Progenitor cell of endocrine pancreas (in vitro differentiated cells): ENCODE measurements at regions not wholly inside any gene's neighbourhood (a gene's known extent, or its start where the extent isn't known, plus 50 kb on each side); places are given as distances from the start of the nearest gene placed in this dataset.

Experiments used
- DNase-seq: peaks from one replicate; pipeline ENCODE4 v3.0.0; 2021; ENCODE audit warnings: low spot score; ENCODE audit not compliant: unreplicated experiment
- H3K27ac Mint-ChIP-seq: 2 replicates; pipeline ENCODE4 v1.8.0; 2021; ENCODE audit warnings: mild to moderate bottlenecking, moderate library complexity, mixed read lengths
- H3K27me3 Mint-ChIP-seq: 2 replicates; pipeline ENCODE4 v1.8.0; 2021; ENCODE audit warnings: mixed read lengths
- H3K36me3 Mint-ChIP-seq: 2 replicates; pipeline ENCODE4 v1.8.0; 2022; ENCODE audit warnings: mixed read lengths; ENCODE audit not compliant: insufficient read depth
- H3K4me1 Mint-ChIP-seq: 2 replicates; pipeline ENCODE4 v1.8.0; 2021; ENCODE audit warnings: low read depth, mixed read lengths
- H3K4me3 Mint-ChIP-seq: 2 replicates; pipeline ENCODE4 v1.8.0; 2021; ENCODE audit warnings: low read depth, mild to moderate bottlenecking, moderate library complexity, mixed read lengths
- H3K9me3 Mint-ChIP-seq: 2 replicates; pipeline ENCODE4 v1.8.0; 2021; ENCODE audit warnings: low read depth, mixed read lengths
- CTCF ChIP-seq: fragments of 200-600 bp; sonication (generic); IDR thresholded peaks from one replicate; pipeline ENCODE4 v1.5.0; 2021; ENCODE audit warnings: antibody characterized with exemption, mild to moderate bottlenecking; ENCODE audit not compliant: unreplicated experiment

DNA sequence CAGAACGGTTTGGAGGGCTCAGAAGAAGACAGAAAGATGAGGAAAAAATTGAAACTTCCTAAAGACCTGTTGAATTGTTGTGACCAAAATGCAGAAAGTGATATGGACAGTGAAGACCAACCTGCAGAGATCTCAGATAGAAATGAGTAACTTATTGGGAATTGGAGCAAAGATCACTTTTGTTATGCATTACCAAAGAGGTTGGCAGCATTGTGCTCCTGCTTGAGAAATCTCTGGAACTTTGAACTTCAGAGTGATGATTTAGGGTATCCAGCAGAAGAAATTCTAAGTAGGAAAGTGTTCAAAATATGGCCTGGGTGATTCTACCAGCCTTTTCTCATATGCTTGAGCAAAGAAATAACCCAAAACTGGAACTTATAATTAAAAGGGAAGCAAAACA lies 136.0 kb downstream of the GJA1 start:
- DNase-seq: no peak
- no peak overlapping the region for H3K4me3 Mint-ChIP-seq

GRCh38 chr6:121573481-121573880 lies 138.0 kb downstream of the GJA1 start:
- DNase-seq: no peak
- H3K4me3 Mint-ChIP-seq: no peak overlapping the region
- TF ChIP-seq CTCF: no peak
- no peaks in the 10 kb centered on the region for H3K36me3 Mint-ChIP-seq
- H3K4me1 Mint-ChIP-seq: peaks cover 6% of the 10 kb centered on the region
- no peak overlapping the region for H3K27ac Mint-ChIP-seq
- H3K9me3 Mint-ChIP-seq: peaks cover 10% of the 10 kb centered on the region
- H3K27me3 Mint-ChIP-seq: no peaks in the 10 kb centered on the region

More for the DNA sequence above, 136.0 kb downstream of the GJA1 start:
- peaks cover 10% of the 10 kb centered on the region for H3K9me3 Mint-ChIP-seq
- no peak overlapping the region for H3K27ac Mint-ChIP-seq
- TF ChIP-seq CTCF: no peak
- no peaks in the 10 kb centered on the region for H3K27me3 Mint-ChIP-seq
- H3K4me1 Mint-ChIP-seq: peaks cover 6% of the 10 kb centered on the region
- no peaks in the 10 kb centered on the region for H3K36me3 Mint-ChIP-seq

DNA sequence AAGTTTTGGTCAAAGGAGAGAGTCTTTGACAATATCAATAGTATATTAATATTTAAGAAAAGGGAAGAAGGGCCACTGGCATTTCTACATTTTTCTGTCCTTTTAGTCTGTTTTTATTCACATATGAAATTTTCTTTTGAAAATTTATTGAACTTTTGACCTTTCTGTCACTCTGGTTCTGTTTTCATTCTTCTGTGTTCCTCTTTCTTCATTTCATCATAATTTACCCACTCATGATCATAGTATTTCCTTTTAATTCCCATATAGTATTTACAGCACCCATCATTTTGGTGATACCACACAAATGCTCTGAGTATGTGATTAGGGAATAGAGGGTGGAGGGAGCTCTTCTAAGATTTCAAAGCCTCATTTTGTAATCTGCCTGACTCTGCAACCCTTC lies 142.8 kb downstream of the GJA1 start:
- no peaks in the 10 kb centered on the region for H3K27me3 Mint-ChIP-seq
- no peaks in the 10 kb centered on the region for H3K9me3 Mint-ChIP-seq
- no peak overlapping the region for H3K27ac Mint-ChIP-seq
- peaks cover 2% of the 10 kb centered on the region for H3K4me1 Mint-ChIP-seq
- no peak for DNase-seq
- H3K4me3 Mint-ChIP-seq: no peak overlapping the region
- TF ChIP-seq CTCF: no peak
- H3K36me3 Mint-ChIP-seq: no peaks in the 10 kb centered on the region

GRCh38 chr6:121579478-121579877 lies 144.0 kb downstream of the GJA1 start:
- Mint-ChIP-seq H3K27ac (no peak overlapping the region), H3K9me3 (no peaks in the 10 kb centered on the region), H3K27me3 (no peaks in the 10 kb centered on the region), H3K36me3 (no peaks in the 10 kb centered on the region), H3K4me3 (no peak overlapping the region), H3K4me1 (no peaks in the 10 kb centered on the region)
- DNase-seq: no peak
- no peak for TF ChIP-seq CTCF

DNA sequence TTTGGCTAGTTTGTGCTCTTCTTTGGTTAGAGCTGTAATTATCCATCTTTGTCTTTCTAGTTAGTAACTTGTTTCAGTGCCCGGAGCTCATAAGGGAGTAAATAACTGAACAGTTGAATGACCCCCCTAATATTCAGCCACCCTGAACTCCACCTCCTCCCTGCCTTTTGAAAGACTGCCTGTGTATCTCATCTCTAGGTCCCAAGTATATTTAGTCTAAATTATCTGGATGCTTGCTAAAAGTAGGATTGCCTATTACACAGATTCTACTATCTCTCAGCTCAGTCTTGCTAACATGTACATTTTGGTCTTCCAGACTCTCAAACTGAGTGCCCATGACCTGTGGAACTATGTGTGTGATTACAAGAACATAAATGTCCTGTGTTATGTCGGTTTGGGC lies 145.9 kb downstream of the GJA1 start:
- DNase-seq: no peak
- no peak for TF ChIP-seq CTCF
- Mint-ChIP-seq H3K9me3 (no peaks in the 10 kb centered on the region), H3K36me3 (no peaks in the 10 kb centered on the region), H3K4me3 (no peak overlapping the region), H3K27ac (no peak overlapping the region), H3K4me1 (no peaks in the 10 kb centered on the region), H3K27me3 (no peaks in the 10 kb centered on the region)
